ENCODE measurements at regions not wholly inside any gene's neighbourhood (a gene's known extent, or its start where the extent isn't known, plus 50 kb on each side); places are given as distances from the start of the nearest gene placed in this dataset.
A peak's percentile ranks its signal among the peaks of the same experiment; 100 is the strongest.

DNA sequence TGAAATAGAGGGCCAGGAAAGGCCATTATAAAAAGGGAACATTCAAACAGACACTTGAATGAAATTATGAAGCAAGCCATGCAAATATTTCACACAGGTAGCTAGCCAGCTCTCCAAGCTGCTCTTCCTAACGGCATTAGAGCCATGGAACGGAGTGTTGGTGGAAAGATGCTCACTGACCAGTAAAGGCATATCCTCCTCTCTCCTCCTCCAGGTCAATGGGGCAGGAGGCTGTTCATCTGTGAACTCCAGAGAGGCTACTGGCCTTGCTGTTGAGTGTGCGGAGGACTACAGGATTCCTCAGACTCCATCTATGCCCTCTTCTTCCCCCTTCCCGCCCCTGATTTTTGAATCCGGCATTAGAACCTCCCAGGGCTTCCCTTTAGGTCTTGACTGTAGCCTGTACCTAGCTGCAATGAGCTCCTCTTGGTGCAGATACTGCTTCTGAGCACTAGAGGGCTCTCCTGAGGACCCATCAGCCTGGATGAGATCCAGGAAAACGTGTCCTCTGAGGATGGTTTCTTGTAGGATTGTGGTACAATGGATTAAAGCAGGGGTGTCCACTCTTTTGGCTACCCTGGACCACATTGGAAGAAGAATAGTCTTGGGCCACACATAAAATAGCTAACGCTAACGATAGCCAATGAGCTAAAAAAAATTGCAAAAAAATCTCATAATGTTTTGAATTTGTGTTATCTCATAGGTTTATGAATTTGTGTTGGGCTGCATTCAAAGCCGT, 162.2 kb downstream of the SREK1 start:
- DNase-seq (ENCODE audit: low read depth in 4 of 4, low spot score in 3 of 4) = peak; percentile 38 to 49 (median 44)

DNA sequence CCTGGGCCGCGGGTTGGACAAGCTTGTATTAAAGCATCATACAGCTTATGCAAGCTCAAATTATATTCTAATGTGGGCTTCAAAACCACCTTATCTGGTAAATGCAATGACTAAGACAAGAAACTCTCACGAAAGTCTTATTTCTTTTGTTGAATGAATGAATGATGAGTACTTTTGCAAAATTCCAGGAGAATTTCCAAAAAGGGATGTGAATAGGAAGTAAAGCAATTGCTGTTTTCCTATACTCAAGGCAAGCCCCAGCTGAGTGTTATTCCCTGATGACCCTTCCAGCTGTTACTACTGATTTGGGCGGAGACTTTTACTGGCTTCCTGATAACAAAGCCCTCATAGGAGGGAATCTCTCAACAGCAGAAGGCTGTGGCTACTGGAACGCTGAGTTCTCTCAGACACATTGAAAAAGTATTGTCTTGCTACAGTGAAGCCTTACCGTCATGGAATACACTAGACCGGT, 162.8 kb downstream of the SREK1 start:
- no peak for DNase-seq (ENCODE audit: low read depth in 4 of 4, low spot score in 3 of 4)

DNA sequence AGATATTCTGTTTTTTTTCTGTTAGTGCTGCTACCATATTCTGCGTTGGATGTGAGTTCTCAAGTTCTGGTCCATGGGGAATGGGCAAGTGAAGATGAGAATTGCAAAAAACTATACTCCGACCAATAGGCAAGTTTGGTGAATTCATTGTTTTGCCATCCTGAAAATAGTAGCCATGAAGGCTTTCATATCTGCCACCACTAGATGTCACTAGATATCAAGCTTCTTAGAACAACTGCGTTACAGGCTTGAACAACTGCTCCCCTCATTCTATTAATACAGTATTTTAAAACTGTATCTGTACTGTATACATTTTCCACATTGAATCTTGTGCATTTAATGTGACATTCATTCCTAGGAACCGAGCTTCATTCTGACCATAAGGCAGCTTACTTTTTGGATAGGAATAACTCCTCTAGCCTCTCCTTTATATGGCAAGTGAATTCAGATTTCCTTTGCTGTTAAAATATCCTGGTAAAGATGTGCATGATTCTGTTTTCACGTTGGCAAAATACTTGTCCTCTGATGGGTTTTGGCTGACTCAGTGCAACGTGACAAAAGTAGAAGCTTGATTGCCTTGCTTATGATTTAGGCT, 163.6 kb downstream of the SREK1 start:
- peak; percentile 47 to 61 (median 54) for DNase-seq (ENCODE audit: low read depth in 4 of 4, low spot score in 3 of 4)

DNA sequence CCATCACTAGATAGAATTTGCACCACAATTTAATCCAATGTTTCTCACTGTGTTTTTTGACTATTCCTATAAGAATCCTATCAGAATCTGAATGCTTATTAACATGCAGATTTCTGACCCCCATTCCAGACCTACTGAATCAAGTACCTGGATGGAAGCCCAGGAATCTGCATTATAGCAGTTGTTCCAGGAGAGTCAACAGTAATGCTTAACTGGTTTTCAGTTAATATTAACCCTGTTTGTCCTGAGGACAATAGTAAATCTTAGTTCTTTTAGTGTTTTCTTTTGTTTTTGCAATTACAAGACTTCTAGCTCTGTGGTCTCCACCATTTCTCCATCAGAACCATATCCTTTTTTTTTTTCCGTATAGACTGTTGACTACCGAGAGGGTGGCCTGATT, 168.2 kb downstream of the SREK1 start:
- no peak for DNase-seq (ENCODE audit: low read depth in 4 of 4, low spot score in 3 of 4)

DNA sequence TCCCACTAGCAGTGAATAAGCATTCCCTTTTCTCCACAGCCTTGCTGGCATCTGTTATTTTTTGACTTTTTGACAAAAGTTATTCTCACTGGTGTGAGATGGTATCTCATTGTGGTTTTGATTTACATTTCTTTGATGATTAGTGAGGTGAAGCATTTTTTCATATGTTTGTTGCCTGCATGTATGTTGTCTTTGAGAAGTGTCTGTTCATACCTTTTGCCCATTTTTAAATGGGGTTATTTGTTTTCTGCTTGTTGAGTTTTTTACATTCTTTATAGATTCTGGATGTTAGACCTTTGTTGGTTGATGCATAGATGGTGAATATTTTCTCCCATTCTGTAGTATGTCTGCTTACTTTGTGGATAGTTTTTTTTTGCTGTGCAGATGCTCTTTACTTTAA, 171.7 kb downstream of the SREK1 start:
- DNase-seq (ENCODE audit: low read depth in 4 of 4, low spot score in 3 of 4) = no peak

DNA sequence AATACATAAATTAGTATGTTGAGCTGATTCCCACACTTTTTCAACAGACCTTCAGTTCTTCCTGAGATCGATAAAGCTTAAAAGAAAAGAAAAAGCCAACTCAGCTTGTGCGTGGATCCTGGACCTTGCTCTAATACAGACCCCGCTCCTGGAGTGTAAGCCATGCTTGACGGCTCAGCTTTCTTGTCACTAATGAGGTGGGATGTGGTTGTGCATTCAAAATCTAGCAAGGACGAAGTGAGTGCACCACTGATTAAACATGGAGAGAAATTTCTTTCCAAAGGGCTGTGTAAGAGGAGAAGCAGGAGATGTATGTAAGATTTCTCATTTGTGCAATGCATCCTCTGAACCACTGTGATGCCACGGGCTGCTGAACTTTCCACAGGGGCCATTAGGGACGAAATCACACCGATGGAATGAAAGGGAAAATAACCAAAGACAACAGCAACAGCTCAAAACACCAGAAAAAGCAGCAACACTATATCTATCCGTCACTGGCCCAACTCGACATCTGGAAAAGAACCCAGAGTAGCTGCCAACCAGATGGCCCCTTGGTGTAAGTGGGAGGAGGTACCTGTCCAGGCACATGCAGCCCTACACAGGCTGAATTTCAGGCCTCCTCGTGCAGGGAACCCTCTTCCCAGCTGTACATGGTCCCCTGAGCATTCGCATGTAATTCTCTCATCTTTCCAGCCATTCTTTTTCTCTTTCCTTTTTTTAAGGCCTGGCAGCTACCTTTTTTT, 178.9 kb downstream of the SREK1 start:
- DNase-seq (ENCODE audit: low read depth in 4 of 4, low spot score in 3 of 4) = no peak

DNA sequence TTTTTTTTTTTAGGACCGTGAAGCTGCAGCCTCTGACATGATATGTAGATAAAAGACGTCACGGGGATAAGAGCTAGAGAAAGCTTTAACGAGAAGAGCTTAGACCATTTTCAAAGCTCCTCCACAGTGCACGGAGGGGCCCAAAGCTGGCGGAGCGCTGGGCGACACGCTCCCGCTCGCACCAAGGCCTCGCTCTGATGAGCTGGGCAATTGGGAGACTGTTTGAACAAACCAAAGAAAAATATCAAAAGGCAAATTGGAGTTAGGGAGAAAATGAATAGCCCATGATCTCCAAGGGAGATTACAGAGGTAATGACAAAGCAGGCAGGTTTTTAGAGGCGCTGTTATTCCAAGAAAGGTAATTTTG, 179.4 kb downstream of the SREK1 start:
- DNase-seq (ENCODE audit: low read depth in 4 of 4, low spot score in 3 of 4) = no peak

DNA sequence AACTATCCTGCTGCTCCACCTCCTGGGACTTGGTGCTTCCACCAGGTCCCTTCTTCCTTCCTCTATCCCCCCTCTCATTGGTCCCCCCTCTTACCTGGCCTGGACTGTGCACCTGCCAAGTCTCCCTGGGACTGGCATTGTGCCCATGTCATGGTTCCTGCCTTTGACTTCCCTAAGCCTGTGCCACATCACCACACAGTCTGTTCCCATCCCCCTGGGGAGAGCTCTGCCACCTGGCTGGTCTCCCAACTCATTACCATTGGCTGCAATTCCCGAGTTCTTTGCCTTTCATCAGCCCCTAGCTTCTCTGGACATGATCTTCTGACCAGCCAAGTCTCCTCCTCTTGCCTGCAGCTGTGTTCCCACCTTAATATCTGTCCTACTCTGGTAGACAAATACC, 180.3 kb downstream of the SREK1 start:
- DNase-seq (ENCODE audit: low read depth in 4 of 4, low spot score in 3 of 4) = no peak

DNA sequence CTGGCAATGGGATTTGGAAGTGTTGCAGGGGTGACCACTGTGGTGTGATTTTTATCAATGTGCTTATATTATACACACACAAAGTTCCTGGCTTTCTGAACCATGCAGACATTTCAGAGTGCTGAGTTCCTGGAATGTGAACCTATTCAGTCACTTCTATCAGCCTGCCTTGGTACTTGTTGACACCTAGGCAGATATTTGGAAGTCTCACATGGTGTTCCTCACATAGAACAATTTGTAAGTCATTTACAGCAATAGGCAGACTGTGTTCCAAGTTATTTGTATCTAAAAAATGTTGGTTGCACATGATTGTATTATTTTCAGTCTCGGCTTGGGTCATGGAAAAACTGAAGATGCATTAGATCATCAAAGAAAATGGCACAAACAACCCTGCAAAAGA, 182.2 kb downstream of the SREK1 start:
- no peak for DNase-seq (ENCODE audit: low read depth in 4 of 4, low spot score in 3 of 4)

DNA sequence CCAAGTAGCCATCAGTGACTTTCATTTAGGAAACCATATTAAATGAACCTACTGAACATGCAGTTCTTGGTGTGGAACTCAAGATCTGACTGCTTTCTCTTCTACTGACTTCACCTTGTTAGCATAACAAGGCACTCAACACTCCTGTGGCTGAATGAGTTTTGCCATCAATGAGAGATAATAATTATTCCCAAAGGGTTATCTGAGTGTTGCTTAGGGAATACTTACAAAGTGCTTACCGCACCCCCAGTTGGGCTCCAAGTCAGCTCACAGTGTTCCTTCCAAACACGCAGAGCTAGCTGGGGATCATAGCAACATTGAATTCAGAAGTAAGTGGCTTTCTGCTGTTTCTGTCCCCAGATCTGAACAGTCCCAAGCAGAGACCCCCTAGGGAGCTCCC, 182.9 kb downstream of the SREK1 start:
- no peak for DNase-seq (ENCODE audit: low read depth in 4 of 4, low spot score in 3 of 4)

DNA sequence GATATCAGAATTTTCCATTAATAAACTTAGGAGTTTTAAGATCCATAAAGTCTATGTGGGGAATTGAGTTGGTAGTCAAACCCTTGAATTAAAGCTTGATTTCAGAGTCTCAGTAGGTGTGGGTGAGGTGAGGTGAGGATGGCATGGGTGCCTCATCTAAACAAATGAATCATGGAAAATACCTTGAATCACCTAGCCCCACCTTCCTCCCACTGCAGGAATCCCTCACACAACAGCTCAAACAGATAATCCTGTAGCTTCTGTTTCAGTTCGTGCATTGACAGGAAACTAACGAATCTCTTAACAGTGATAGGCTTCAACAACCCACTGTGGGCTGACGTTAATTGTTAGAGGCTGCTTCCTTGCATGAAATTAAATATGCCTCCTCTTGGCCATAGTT, 185.0 kb downstream of the SREK1 start:
- DNase-seq (ENCODE audit: low read depth in 4 of 4, low spot score in 3 of 4) = no peak

DNA sequence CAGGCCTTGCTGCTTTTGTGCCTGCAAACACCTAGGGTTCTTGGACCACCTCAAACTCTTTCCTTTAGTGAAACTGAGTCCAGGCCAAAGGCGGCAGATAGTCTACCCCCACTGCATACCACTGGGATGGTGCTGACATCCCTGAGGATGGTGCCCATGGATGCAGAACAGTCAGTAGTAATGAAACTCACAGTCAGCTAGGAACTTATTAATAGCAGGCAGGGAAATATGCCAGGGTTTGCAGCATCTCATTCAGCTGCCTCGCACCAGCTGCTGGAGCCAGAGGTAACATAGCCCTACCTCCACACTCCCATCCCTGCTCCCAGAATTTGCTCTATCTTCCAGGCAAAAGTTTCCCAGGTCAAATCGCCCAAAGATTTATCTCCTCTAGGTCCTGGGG, 189.1 kb downstream of the SREK1 start:
- DNase-seq (ENCODE audit: low read depth in 4 of 4, low spot score in 3 of 4) = no peak

DNA sequence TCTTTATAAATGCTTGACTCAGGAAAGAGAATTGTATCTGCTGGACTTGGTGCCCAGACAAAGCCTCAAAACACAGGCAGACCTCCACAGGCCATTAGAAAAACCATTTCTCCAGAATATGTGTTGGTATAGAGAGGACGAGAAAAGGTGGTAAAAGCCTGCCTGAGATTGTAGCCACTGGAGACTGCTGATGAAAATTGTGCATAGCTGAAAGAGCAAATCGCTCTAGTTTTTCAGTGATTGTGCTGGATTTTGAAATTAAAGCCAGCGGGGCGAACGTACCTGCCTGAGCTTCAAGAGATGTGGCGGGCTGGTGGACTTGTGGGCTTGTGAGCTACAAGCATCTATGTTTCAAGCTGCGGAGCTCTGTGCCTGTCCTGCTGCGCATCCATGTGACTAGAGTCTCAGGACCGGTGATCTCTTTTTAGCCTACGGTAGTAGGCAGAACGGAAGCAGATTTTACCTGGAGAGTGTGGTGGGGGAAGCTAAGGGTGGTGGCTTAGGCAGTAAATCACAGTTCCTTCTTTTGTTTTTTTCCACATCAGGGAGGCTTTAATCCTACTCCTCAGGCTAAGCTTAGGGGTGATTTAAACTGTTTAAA, 193.6 kb downstream of the SREK1 start:
- DNase-seq (ENCODE audit: low read depth in 4 of 4, low spot score in 3 of 4) = no peak

DNA sequence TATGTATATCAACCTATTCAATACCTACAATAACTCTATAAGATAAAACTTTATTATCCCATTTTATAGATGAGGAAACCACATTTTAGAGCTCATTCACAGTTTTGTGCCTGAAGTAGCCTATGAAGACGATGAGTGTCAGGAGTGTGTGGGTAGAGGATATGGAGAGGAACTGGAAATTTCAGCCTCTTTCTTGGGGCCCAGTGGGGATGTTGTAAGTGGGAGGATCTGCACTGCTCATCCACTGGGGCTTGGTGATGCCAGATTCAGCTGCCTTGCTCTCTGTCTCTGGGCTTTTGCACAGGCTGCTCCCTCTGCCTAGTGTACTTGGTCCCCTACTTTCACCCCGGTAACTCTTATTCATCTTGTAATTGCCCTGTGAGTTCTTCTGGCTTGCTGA, 194.7 kb downstream of the SREK1 start:
- DNase-seq (ENCODE audit: low read depth in 4 of 4, low spot score in 3 of 4) = no peak

DNA sequence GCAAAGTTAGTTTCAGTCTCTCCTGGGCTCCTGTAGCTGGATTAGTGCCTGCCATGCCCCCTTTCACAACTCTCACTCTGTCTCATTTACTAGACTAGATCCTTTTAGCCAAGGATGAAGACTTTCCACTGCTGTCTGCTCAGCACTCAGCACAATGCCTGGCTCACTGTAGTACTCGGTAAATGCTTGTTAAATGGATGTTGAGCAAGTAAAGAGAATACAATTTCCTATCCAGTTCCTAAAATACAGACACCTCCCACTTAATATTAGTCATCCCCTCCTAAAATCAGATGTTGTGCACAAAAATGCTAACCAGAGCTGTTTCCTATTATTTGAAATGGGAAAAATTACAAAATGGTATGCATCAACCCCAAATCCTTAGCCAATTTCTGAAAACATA, 195.8 kb downstream of the SREK1 start:
- no peak for DNase-seq (ENCODE audit: low read depth in 4 of 4, low spot score in 3 of 4)

DNA sequence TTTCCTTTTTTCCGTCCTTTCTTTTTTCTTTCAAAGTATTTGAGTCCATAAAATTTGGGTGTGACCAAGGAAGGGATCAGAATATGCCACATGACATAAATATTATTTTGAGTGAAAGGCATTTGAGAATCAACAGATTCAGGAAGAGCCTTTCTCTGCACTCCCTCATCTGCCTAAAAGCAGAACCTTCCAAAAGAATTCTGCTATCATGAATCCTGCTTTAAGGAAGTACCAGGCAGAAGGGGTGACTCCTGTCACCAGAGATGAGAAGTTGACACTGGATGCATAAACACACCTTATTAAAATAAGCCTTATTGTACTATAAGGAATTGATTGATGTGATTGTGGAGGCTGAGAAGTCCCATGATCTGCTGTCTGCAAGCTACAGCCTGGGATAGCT, 196.7 kb downstream of the SREK1 start:
- DNase-seq (ENCODE audit: low read depth in 4 of 4, low spot score in 3 of 4) = no peak

DNA sequence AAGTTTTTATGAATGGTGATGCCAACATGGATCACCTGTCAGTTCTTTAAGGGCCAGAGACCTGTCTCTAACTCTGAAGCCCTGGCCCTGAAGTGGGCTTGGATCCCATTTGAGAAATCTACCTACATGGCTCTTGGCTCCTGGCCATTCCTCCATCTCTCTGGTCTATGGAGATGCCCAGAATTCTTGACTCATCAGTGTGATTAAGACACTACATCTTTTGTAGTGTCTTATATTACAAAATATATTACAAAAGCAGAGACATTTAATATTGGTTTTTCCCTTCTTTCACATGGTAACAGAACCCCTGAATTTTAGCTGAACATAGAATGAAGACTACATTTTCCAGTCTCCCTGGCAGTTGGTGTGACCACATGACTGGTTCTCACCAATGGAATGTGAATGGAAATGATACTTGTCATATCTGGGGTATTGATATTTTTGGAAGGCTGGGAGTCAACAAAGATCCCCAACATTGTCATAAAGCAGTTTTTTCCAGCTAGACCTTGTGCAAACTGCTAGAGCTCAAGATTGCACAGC, 198.3 kb downstream of the SREK1 start:
- no peak for DNase-seq (ENCODE audit: low read depth in 4 of 4, low spot score in 3 of 4)

DNA sequence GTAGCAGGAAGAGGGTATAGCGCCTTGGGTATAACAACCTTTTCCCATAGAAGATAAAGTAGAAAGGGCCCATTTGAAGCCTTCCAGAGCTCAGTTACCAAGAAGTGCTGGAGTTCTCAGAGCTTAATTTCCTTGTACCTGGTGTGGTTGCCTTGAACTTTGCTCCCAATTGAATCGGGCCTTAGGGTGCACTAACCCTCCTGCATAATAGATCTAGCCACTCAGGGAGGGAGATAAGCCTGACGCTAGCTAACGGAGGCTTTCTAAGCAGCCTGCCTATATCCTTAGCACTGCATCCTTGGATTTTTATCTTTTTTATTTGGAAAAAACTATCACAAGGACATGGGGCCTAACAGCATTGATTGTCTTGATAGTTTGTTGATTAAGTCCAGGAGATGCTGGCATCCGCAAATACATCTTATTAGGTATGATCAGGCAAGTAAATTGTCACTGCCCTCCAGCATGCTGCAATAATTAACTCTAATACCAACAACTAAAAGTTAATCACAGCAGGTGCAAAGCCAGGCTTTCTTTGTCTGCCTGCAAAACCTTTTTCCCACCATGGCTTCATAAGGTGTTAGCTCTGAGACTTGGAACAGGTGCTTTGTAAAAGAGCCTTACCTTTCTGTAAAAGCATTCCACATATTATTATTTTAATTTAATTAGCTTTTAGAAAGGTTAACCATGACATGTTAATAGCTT, 199.4 kb downstream of the SREK1 start:
- DNase-seq (ENCODE audit: low read depth in 4 of 4, low spot score in 3 of 4) = no peak

DNA sequence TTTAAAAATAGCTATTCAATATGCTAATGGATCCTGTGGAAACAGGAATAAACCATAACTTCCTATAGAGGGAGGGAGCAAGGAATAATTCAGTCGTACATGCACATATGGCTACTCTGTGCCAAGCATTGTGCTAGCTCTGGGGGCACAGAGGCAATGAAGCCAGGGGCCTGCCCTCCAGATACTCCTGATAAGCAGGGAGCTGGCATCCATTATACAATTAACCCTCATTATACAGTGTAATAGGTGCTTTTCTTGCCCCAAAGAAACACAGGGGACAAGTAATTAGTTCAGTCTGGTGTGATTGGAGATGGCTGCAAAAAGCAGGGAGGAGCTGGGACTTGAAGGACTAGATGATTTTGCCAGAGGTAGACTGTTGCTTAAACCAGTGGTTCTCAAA, 200.4 kb downstream of the SREK1 start:
- DNase-seq (ENCODE audit: low read depth in 4 of 4, low spot score in 3 of 4) = no peak

DNA sequence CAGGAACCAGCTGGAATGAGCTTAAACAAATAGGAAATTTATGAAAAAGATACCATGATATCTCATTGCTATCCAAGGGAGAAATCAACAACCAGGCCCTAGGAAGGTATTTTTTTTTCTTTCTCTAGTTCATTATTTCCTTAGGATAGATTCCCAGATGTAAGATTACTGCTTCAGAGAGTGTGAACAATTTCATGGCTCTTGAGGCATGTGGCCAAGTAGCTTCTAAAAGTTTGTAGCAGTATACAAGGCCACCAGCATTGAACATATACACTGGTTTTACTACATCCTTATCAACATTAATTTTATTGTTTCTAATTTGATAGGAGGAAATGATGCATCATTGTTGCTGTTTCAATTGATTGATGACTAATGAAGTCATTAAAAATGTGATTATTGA, 201.2 kb downstream of the SREK1 start:
- DNase-seq (ENCODE audit: low read depth in 4 of 4, low spot score in 3 of 4) = no peak

DNA sequence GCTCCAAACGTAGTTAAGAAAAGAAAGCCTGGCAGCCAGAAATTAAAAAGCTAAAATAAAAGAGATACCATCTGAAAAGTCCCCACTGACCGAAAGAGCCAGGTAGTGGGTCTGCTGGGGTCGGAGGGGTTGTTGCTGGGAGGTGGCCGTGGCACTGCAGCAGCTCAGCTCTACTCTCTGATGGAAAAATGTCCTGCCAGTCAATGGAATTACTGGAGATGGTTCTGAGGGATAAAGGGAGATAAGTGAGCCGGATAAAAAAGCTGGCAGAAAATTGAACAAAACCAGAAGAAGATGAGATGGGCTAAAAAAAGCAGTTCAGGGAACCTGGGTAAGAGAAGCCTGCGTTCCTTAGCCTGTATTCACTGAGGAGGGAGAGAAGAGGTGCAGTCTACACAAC, 202.8 kb downstream of the SREK1 start:
- no peak for DNase-seq (ENCODE audit: low read depth in 4 of 4, low spot score in 3 of 4)

All from right renal pelvis (tissue), 4 donors.